Suprapubic skin (tissue), 4 donors: ENCODE measurements at regions not wholly inside any gene's neighbourhood (a gene's known extent, or its start where the extent isn't known, plus 50 kb on each side); places are given as distances from the start of the nearest gene placed in this dataset.

ENCODE experiments used
- DNase-seq, 2 donors: peaks; one replicate each; pipeline ENCODE4 v3.0.0-alpha.2; 2019; ENCODE audit warnings: low spot score in 2 of 2
- H3K27ac ChIP-seq: fragments of 200-600 bp; sonication (generic); one replicate; pipeline ENCODE4 v1.5.1; 2019
- H3K27me3 ChIP-seq: fragments of 200-600 bp; sonication (generic); one replicate; pipeline ENCODE4 v1.5.1; 2019
- H3K36me3 ChIP-seq: fragments of 200-600 bp; sonication (generic); one replicate; pipeline ENCODE4 v1.5.1; 2019
- H3K4me1 ChIP-seq: fragments of 200-600 bp; sonication (generic); one replicate; pipeline ENCODE4 v1.5.1; 2019
- H3K4me3 ChIP-seq: fragments of 200-600 bp; sonication (generic); one replicate; pipeline ENCODE4 v1.5.1; 2019; ENCODE audit warnings: mild to moderate bottlenecking
- H3K9me3 ChIP-seq: fragments of 200-600 bp; sonication (generic); one replicate; pipeline ENCODE4 v1.5.1; 2019
- CTCF ChIP-seq, 2 donors: fragments of 200-600 bp in 1 of 2; fragments of 450-650 bp in 1 of 2; sonication (generic) in 1 of 2; IDR thresholded peaks; one replicate each; pipeline ENCODE4 v1.5.1; 2016 to 2019; ENCODE audit warnings: antibody characterized with exemption in 2 of 2, mild to moderate bottlenecking in 1 of 2, moderate library complexity in 1 of 2
- EP300 ChIP-seq: sonication (generic); formaldehyde crosslinking; IDR thresholded peaks from one replicate; pipeline ENCODE4 v1.6.1; 2017; ENCODE audit warnings: antibody characterized with exemption
- POLR2A ChIP-seq, 2 donors: fragments of 450-650 bp; IDR thresholded peaks; one replicate each; pipeline ENCODE4 v1.6.1; 2017; ENCODE audit warnings: antibody characterized with exemption in 2 of 2, mild to moderate bottlenecking in 2 of 2, moderate library complexity in 2 of 2
- POLR2AphosphoS5 ChIP-seq, 3 donors: sonication (generic); formaldehyde crosslinking; IDR thresholded peaks; one replicate each; pipeline ENCODE4 v1.6.1; 2017; ENCODE audit warnings: antibody characterized with exemption in 3 of 3
- WGBS: methylation state at CpG from one replicate; pipeline ENCODE4 v1.1.5; 2018; 5-methylcytosine and 5-hydroxymethylcytosine counted together

GRCh38 chr2:125745514-125745913, 910.4 kb upstream of the GYPC start:
- DNase-seq = no peak
- TF ChIP-seq POLR2A (IDR thresholded peaks at IDR 0.05) (no peak), CTCF (IDR thresholded peaks at IDR 0.05) (no peak), EP300 (no peak), POLR2AphosphoS5 (IDR thresholded peaks at IDR 0.05) (no peak)
- H3K27me3 ChIP-seq = no peaks in the 10 kb centered on the region

GRCh38 chr2:125746321-125747164, 909.4 kb upstream of the GYPC start:
- H3K9me3 ChIP-seq = no peaks in the 10 kb centered on the region
- WGBS = 66% methylated on average over 4 of the region's 4 CpGs
- H3K27ac ChIP-seq = no peak overlapping the region
- no peak overlapping the region for H3K4me3 ChIP-seq
- no peaks in the 10 kb centered on the region for H3K4me1 ChIP-seq
- no peaks in the 10 kb centered on the region for H3K27me3 ChIP-seq
- DNase-seq = no peak
- H3K36me3 ChIP-seq = no peaks in the 10 kb centered on the region
- TF ChIP-seq POLR2A (IDR thresholded peaks at IDR 0.05) (no peak), EP300 (no peak)

More at GRCh38 chr2:125745514-125745913, 910.4 kb upstream of the GYPC start:
- Histone ChIP-seq H3K4me3 (no peak overlapping the region), H3K36me3 (no peaks in the 10 kb centered on the region), H3K4me1 (no peaks in the 10 kb centered on the region), H3K9me3 (no peaks in the 10 kb centered on the region), H3K27ac (no peak overlapping the region)
- 70% methylated on average over 4 of the region's 4 CpGs for WGBS

- Histone ChIP-seq H3K4me1 (no peaks in the 10 kb centered on the region), H3K36me3 (no peaks in the 10 kb centered on the region), H3K27ac (no peak overlapping the region), H3K27me3 (no peaks in the 10 kb centered on the region), H3K4me3 (no peak overlapping the region), H3K9me3 (no peaks in the 10 kb centered on the region)
- DNase-seq = no peak
- TF ChIP-seq EP300 (no peak), POLR2A (IDR thresholded peaks at IDR 0.05) (no peak), POLR2AphosphoS5 (IDR thresholded peaks at IDR 0.05) (no peak), CTCF (IDR thresholded peaks at IDR 0.05) (no peak)
Observed at GRCh38 chr2:125747165-125747425, 908.9 kb upstream of the GYPC start.

GRCh38 chr2:125756431-125756830, 899.5 kb upstream of the GYPC start:
- H3K4me1 ChIP-seq = no peaks in the 10 kb centered on the region
- H3K27me3 ChIP-seq = no peaks in the 10 kb centered on the region
- 78% methylated on average over 4 of the region's 4 CpGs for WGBS
- H3K27ac ChIP-seq = no peak overlapping the region
- H3K36me3 ChIP-seq = no peaks in the 10 kb centered on the region
- no peaks in the 10 kb centered on the region for H3K9me3 ChIP-seq
- TF ChIP-seq POLR2AphosphoS5 (IDR thresholded peaks at IDR 0.05) (no peak), EP300 (no peak), POLR2A (IDR thresholded peaks at IDR 0.05) (no peak), CTCF (IDR thresholded peaks at IDR 0.05) (no peak)
- no peak for DNase-seq
- no peak overlapping the region for H3K4me3 ChIP-seq

- no peaks in the 10 kb centered on the region for H3K4me1 ChIP-seq
- no peak overlapping the region for H3K27ac ChIP-seq
- no peak overlapping the region for H3K4me3 ChIP-seq
- 81% methylated on average over 1 of the region's 1 CpG for WGBS
- no peaks in the 10 kb centered on the region for H3K27me3 ChIP-seq
- no peak for DNase-seq
- TF ChIP-seq CTCF (IDR thresholded peaks at IDR 0.05) (no peak), EP300 (no peak), POLR2A (IDR thresholded peaks at IDR 0.05) (no peak), POLR2AphosphoS5 (IDR thresholded peaks at IDR 0.05) (no peak)
- H3K9me3 ChIP-seq = peaks cover 10% of the 10 kb centered on the region
- H3K36me3 ChIP-seq = no peaks in the 10 kb centered on the region
Observed at GRCh38 chr2:125796784-125797183, 859.2 kb upstream of the GYPC start.

- no peak for TF ChIP-seq POLR2A (IDR thresholded peaks at IDR 0.05)
- TF ChIP-seq POLR2AphosphoS5 (IDR thresholded peaks at IDR 0.05) = no peak
- no peak for TF ChIP-seq CTCF (IDR thresholded peaks at IDR 0.05)
- Histone ChIP-seq H3K27me3 (no peaks in the 10 kb centered on the region), H3K36me3 (no peaks in the 10 kb centered on the region), H3K9me3 (peaks cover 10% of the 10 kb centered on the region), H3K27ac (no peak overlapping the region), H3K4me1 (no peaks in the 10 kb centered on the region), H3K4me3 (no peak overlapping the region)
- 76% methylated on average over 4 of the region's 4 CpGs for WGBS
- DNase-seq = no peak
Observed at GRCh38 chr2:125797192-125797591, 858.8 kb upstream of the GYPC start.
